HL-60 (cell line): ENCODE measurements at regions not wholly inside any gene's neighbourhood (a gene's known extent, or its start where the extent isn't known, plus 50 kb on each side); places are given as distances from the start of the nearest gene placed in this dataset.

Source experiments
- DNase-seq, 2 experiments: peaks; one replicate each; pipeline ENCODE4 v3.0.0-alpha.2; 2010 to 2020; ENCODE audit warnings: low read depth in 1 of 2, low spot score in 1 of 2
- H3K27ac ChIP-seq: fragments of 250-450 bp; sonication (Bioruptor Pico); replicated peaks from 2 replicates; pipeline ENCODE4 v1.5.1; 2020; ENCODE audit warnings: mild to moderate bottlenecking, moderate library complexity
- H3K27me3 ChIP-seq: fragments of 250-450 bp; sonication (Bioruptor Pico); 2 replicates; pipeline ENCODE4 v1.5.1; 2021; ENCODE audit warnings: mild to moderate bottlenecking, moderate library complexity; ENCODE audit not compliant: insufficient read depth, poor library complexity, severe bottlenecking
- H3K4me3 ChIP-seq: replicated peaks from 2 replicates; pipeline ENCODE4 v1.5.1; 2011; ENCODE audit warnings: mild to moderate bottlenecking, control low read depth, low read length; ENCODE audit not compliant: insufficient read depth
- CTCF ChIP-seq: IDR thresholded peaks from one replicate; pipeline ENCODE4 v1.5.1; 2011; ENCODE audit warnings: low read length, control low read depth, inconsistent platforms; ENCODE audit not compliant: insufficient read depth
- GABPA ChIP-seq: IDR thresholded peaks from 2 replicates; pipeline ENCODE4 v1.6.1; 2012; ENCODE audit warnings: low read depth
- POLR2AphosphoS5 ChIP-seq: IDR thresholded peaks from 2 replicates; pipeline ENCODE4 v1.6.1; 2012; ENCODE audit warnings: low read depth
- REST ChIP-seq: IDR thresholded peaks from 2 replicates; pipeline ENCODE4 v1.6.1; 2012; ENCODE audit warnings: low read depth; ENCODE audit not compliant: insufficient replicate concordance
- SPI1 ChIP-seq: IDR thresholded peaks from 2 replicates; pipeline ENCODE4 v1.6.1; 2012; ENCODE audit warnings: low read depth, mild to moderate bottlenecking, borderline replicate concordance

DNA sequence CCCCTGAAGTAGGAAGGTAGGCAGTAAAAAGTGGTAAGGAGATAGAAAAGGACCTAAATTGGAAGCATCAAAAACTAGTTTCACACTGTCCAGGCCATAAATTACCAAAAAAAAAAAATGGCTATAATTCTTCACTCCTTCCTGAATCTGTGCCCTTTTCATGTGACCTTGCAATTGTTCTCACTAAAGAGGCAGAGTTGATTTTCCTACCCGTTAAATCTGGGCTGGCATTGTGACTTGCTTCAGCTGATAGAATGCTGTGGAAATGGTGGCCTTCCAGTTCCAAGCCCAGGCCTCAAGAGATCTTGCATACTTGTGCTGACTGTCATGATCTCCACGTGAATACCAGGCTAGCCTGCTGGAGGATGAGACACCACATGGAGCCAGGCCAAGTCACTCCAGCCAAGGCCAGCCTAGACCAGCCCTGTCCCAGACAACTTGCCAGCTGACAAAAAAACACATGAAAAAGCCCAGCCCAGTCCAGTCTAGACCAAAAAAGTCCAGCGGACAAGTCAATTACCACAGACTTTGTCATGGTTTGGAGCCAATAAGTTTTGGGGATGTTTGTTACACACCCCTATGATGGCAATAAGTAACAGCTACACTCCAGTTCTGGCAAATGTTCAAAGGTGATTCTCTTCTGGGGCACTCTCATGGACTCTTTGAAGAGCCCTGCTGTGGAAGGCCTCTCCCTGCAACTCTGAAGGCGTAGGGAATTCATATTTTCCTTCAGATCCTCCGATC is 51.4 kb upstream of the NUP50 start:
- TF ChIP-seq REST (no peak), GABPA (no peak), CTCF (no peak), SPI1 (no peak), POLR2AphosphoS5 (no peak)
- DNase-seq, result no peak
- H3K27ac ChIP-seq, result no peak overlapping the region
- H3K27me3 ChIP-seq, result no peaks in the 10 kb centered on the region
- no peak overlapping the region for H3K4me3 ChIP-seq
